HEK293 (cell line): ENCODE measurements at regions not wholly inside any gene's neighbourhood (a gene's known extent, or its start where the extent isn't known, plus 50 kb on each side); places are given as distances from the start of the nearest gene placed in this dataset.

Experiments
- HOXD13 ChIP-seq: sonication (generic); formaldehyde crosslinking; IDR thresholded peaks from 2 replicates; pipeline ENCODE4 v1.8.0; 2022; ENCODE audit warnings: missing genetic modification reagents, borderline replicate concordance
- IKZF3 ChIP-seq: fragments of 450-650 bp; IDR thresholded peaks from 2 replicates; pipeline ENCODE4 v1.5.0; 2018; ENCODE audit warnings: missing biosample characterization, mild to moderate bottlenecking, missing genetic modification characterization, moderate library complexity
- KLF1 ChIP-seq: fragments of 450-650 bp; formaldehyde crosslinking; IDR thresholded peaks from 2 replicates; pipeline ENCODE4 v1.5.1; 2016; ENCODE audit warnings: missing biosample characterization, missing genetic modification characterization
- KLF16 ChIP-seq: fragments of 450-650 bp; formaldehyde crosslinking; IDR thresholded peaks from 2 replicates; pipeline ENCODE4 v1.5.1; 2017; ENCODE audit warnings: missing biosample characterization, missing genetic modification characterization
- MZF1 ChIP-seq: fragments of 450-650 bp; formaldehyde crosslinking; IDR thresholded peaks from 2 replicates; pipeline ENCODE4 v1.5.1; 2017; ENCODE audit warnings: missing biosample characterization, missing genetic modification characterization, borderline replicate concordance
- PBX3 ChIP-seq: sonication (generic); formaldehyde crosslinking; IDR thresholded peaks from 2 replicates; pipeline ENCODE4 v1.8.1; 2022; ENCODE audit warnings: mild to moderate bottlenecking, moderate library complexity, missing genetic modification reagents
- RBAK ChIP-seq: fragments of 450-650 bp; formaldehyde crosslinking; IDR thresholded peaks from 2 replicates; pipeline ENCODE4 v1.5.1; 2016; ENCODE audit warnings: missing biosample characterization, missing genetic modification characterization
- REST ChIP-seq: fragments of 450-650 bp; formaldehyde crosslinking; IDR thresholded peaks from 2 replicates; pipeline ENCODE4 v1.5.1; 2016; ENCODE audit warnings: missing biosample characterization, missing genetic modification characterization
- SALL2 ChIP-seq: fragments of 450-650 bp; formaldehyde crosslinking; IDR thresholded peaks from 2 replicates; pipeline ENCODE4 v1.5.0; 2017; ENCODE audit warnings: missing biosample characterization, mild to moderate bottlenecking, missing genetic modification characterization, borderline replicate concordance
- SETDB1 ChIP-seq: IDR thresholded peaks from one replicate; pipeline ENCODE4 v1.6.1; 2017; ENCODE audit warnings: mild to moderate bottlenecking, low read length, moderate library complexity, mixed read lengths; ENCODE audit not compliant: insufficient read length
- YY2 ChIP-seq: fragments of 450-650 bp; formaldehyde crosslinking; IDR thresholded peaks from 2 replicates; pipeline ENCODE4 v1.5.1; 2016; ENCODE audit warnings: missing biosample characterization, missing genetic modification characterization
- ZBTB20 ChIP-seq: fragments of 450-650 bp; formaldehyde crosslinking; IDR thresholded peaks from 2 replicates; pipeline ENCODE4 v1.5.1; 2016; ENCODE audit warnings: missing biosample characterization, missing genetic modification characterization
- ZBTB21 ChIP-seq: fragments of 450-650 bp; formaldehyde crosslinking; IDR thresholded peaks from 2 replicates; pipeline ENCODE4 v1.5.1; 2017; ENCODE audit warnings: missing biosample characterization, missing genetic modification characterization
- ZIC2 ChIP-seq: fragments of 450-650 bp; formaldehyde crosslinking; IDR thresholded peaks from 2 replicates; pipeline ENCODE4 v1.5.1; 2016; ENCODE audit warnings: missing biosample characterization, missing genetic modification characterization
- ZNF114 ChIP-seq: fragments of 450-650 bp; formaldehyde crosslinking; IDR thresholded peaks from 2 replicates; pipeline ENCODE4 v1.5.0; 2017; ENCODE audit warnings: missing biosample characterization, missing genetic modification characterization
- ZNF133 ChIP-seq: fragments of 450-650 bp; formaldehyde crosslinking; IDR thresholded peaks from 2 replicates; pipeline ENCODE4 v1.5.1; 2016; ENCODE audit warnings: missing biosample characterization, missing genetic modification characterization
- ZNF157 ChIP-seq: fragments of 450-650 bp; formaldehyde crosslinking; IDR thresholded peaks from 2 replicates; pipeline ENCODE4 v1.5.1; 2016; ENCODE audit warnings: missing biosample characterization, missing genetic modification characterization
- ZNF184 ChIP-seq: fragments of 450-650 bp; IDR thresholded peaks from 2 replicates; pipeline ENCODE4 v1.5.1; 2018; ENCODE audit warnings: missing biosample characterization, mild to moderate bottlenecking, missing genetic modification characterization
- ZNF214 ChIP-seq: fragments of 450-650 bp; formaldehyde crosslinking; IDR thresholded peaks from 2 replicates; pipeline ENCODE4 v1.5.1; 2017; ENCODE audit warnings: missing biosample characterization, mild to moderate bottlenecking, missing genetic modification characterization, borderline replicate concordance
- ZNF398 ChIP-seq: fragments of 450-650 bp; formaldehyde crosslinking; IDR thresholded peaks from 2 replicates; pipeline ENCODE4 v1.5.1; 2017; ENCODE audit warnings: missing biosample characterization, missing genetic modification characterization
- ZNF404 ChIP-seq: fragments of 450-650 bp; formaldehyde crosslinking; IDR thresholded peaks from 2 replicates; pipeline ENCODE4 v1.5.1; 2017; ENCODE audit warnings: missing biosample characterization, missing genetic modification characterization
- ZNF558 ChIP-seq: fragments of 450-650 bp; formaldehyde crosslinking; IDR thresholded peaks from 2 replicates; pipeline ENCODE4 v1.5.1; 2016; ENCODE audit warnings: missing biosample characterization, missing genetic modification characterization
- ZNF600 ChIP-seq: fragments of 450-650 bp; formaldehyde crosslinking; IDR thresholded peaks from 2 replicates; pipeline ENCODE4 v1.5.1; 2016; ENCODE audit warnings: missing biosample characterization, missing genetic modification characterization
- ZNF623 ChIP-seq: fragments of 450-650 bp; formaldehyde crosslinking; IDR thresholded peaks from 2 replicates; pipeline ENCODE4 v1.5.1; 2016; ENCODE audit warnings: missing biosample characterization, missing genetic modification characterization
- ZNF670 ChIP-seq: fragments of 450-650 bp; formaldehyde crosslinking; IDR thresholded peaks from 2 replicates; pipeline ENCODE4 v1.5.1; 2016; ENCODE audit warnings: missing biosample characterization, missing genetic modification characterization, low read depth
- ZNF692 ChIP-seq: fragments of 450-650 bp; formaldehyde crosslinking; IDR thresholded peaks from 2 replicates; pipeline ENCODE4 v1.5.1; 2016; ENCODE audit warnings: missing biosample characterization, missing genetic modification characterization
- ZNF791 ChIP-seq: fragments of 450-650 bp; formaldehyde crosslinking; IDR thresholded peaks from 2 replicates; pipeline ENCODE4 v1.5.1; 2016; ENCODE audit warnings: missing biosample characterization, missing genetic modification characterization
- ZNF843 ChIP-seq: fragments of 450-650 bp; formaldehyde crosslinking; IDR thresholded peaks from 2 replicates; pipeline ENCODE4 v1.5.1; 2016; ENCODE audit warnings: missing biosample characterization, missing genetic modification characterization
- TF ChIP-seq, protein P1 (sequence below): fragments of 450-650 bp; formaldehyde crosslinking; IDR thresholded peaks from 2 replicates; pipeline ENCODE4; 2016; ENCODE audit warnings: missing biosample characterization, missing genetic modification characterization
- TF ChIP-seq, protein P2 (sequence below): fragments of 450-650 bp; formaldehyde crosslinking; IDR thresholded peaks from 2 replicates; pipeline ENCODE4 v1.5.1; 2017; ENCODE audit warnings: missing biosample characterization, missing genetic modification characterization
- TF ChIP-seq, protein P3 (sequence below): fragments of 450-650 bp; formaldehyde crosslinking; IDR thresholded peaks from 2 replicates; pipeline ENCODE4 v1.5.1; 2016; ENCODE audit warnings: missing biosample characterization, missing genetic modification characterization

DNA sequence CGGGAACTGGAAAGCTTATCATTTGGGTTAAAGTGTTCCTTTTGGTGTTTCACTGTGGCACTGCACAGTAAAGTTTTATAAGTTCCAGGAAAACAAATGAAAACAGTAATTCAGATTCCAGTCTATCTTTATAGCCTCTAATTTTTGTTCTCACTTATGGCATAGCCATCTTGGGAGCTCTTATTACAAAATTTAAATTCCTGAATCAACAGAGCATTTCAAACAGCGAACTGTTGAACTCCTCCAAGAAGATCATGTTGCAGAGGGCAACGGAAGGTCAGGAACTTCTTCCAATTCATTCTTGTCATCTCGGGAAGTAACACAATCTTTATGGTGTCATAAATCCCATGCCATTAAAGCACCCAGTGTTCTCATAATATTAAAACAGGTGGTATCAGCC, 229.1 kb downstream of the KCNC2 start (continued):
- TF ChIP-seq REST (no peak), ZBTB21 (no peak), PBX3 (CRISPR knock-in tag) (no peak), SALL2 (tag by site-specific recombination) (no peak), ZNF398 (tag by site-specific recombination) (no peak), IKZF3 (tag by site-specific recombination) (no peak), ZNF670 (no peak), ZNF558 (no peak), ZNF114 (no peak), ZNF600 (tag by site-specific recombination) (no peak), ZBTB20 (peak; percentile 81), RBAK (no peak), ZNF404 (tag by site-specific recombination) (no peak), ZNF184 (tag by site-specific recombination) (no peak), KLF1 (tag by site-specific recombination) (no peak), ZNF133 (no peak), ZNF791 (tag by site-specific recombination) (no peak), KLF16 (no peak), ZIC2 (no peak), HOXD13 (CRISPR knock-in tag) (no peak), ZNF623 (tag by site-specific recombination) (no peak), ZNF157 (tag by site-specific recombination) (no peak), ZNF692 (tag by site-specific recombination) (no peak), ZNF843 (tag by site-specific recombination) (peak; percentile 94), YY2 (no peak), MZF1 (tag by site-specific recombination) (no peak; the same call in none of the 2 replicates), ZNF214 (tag by site-specific recombination) (no peak), SETDB1 (no peak)
- TF ChIP-seq, protein P1, sequence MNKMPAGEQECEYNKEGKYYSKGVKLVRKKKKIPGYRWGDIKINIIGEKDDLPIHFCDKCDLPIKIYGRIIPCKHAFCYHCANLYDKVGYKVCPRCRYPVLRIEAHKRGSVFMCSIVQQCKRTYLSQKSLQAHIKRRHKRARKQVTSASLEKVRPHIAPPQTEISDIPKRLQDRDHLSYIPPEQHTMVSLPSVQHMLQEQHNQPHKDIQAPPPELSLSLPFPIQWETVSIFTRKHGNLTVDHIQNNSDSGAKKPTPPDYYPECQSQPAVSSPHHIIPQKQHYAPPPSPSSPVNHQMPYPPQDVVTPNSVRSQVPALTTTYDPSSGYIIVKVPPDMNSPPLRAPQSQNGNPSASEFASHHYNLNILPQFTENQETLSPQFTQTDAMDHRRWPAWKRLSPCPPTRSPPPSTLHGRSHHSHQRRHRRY = no peak
- TF ChIP-seq, protein P2, sequence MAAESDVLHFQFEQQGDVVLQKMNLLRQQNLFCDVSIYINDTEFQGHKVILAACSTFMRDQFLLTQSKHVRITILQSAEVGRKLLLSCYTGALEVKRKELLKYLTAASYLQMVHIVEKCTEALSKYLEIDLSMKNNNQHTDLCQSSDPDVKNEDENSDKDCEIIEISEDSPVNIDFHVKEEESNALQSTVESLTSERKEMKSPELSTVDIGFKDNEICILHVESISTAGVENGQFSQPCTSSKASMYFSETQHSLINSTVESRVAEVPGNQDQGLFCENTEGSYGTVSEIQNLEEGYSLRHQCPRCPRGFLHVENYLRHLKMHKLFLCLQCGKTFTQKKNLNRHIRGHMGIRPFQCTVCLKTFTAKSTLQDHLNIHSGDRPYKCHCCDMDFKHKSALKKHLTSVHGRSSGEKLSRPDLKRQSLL (tag by site-specific recombination) = no peak
- TF ChIP-seq, protein P3, sequence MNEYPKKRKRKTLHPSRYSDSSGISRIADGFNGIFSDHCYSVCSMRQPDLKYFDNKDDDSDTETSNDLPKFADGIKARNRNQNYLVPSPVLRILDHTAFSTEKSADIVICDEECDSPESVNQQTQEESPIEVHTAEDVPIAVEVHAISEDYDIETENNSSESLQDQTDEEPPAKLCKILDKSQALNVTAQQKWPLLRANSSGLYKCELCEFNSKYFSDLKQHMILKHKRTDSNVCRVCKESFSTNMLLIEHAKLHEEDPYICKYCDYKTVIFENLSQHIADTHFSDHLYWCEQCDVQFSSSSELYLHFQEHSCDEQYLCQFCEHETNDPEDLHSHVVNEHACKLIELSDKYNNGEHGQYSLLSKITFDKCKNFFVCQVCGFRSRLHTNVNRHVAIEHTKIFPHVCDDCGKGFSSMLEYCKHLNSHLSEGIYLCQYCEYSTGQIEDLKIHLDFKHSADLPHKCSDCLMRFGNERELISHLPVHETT (tag by site-specific recombination) = no peak
